ENCODE measurements at regions not wholly inside any gene's neighbourhood (a gene's known extent, or its start where the extent isn't known, plus 50 kb on each side); places are given as distances from the start of the nearest gene placed in this dataset.

GRCh38 chr16:79806757-79807156, 206.2 kb upstream of the MAF start:
- ChIA-PET CTCF (no interaction called here), POLR2A (no interaction called here)
- DNase-seq (ENCODE audit: low read depth, low spot score): no peak
- H3K4me3 ChIP-seq (ENCODE audit: low read depth, low read length): no peak overlapping the region
- TF ChIP-seq CTCF (IDR thresholded peaks at IDR 0.05; ENCODE audit: insufficient read depth, low read length, missing control alignments): no peak

- H3K4me3 ChIP-seq (ENCODE audit: low read depth, low read length): no peak overlapping the region
- CTCF ChIA-PET: no interaction called here
- no peak for DNase-seq (ENCODE audit: low read depth, low spot score)
- POLR2A ChIA-PET: no interaction called here
- no peak for TF ChIP-seq CTCF (IDR thresholded peaks at IDR 0.05; ENCODE audit: insufficient read depth, low read length, missing control alignments)
These were observed 205.1 kb upstream of the MAF start for GRCh38 chr16:79805621-79806020.

- ChIA-PET CTCF (no interaction called here), POLR2A (no interaction called here)
- no peak overlapping the region for H3K4me3 ChIP-seq (ENCODE audit: low read depth, low read length)
- no peak for DNase-seq (ENCODE audit: low read depth, low spot score)
- no peak for TF ChIP-seq CTCF (IDR thresholded peaks at IDR 0.05; ENCODE audit: insufficient read depth, low read length, missing control alignments)
These were observed 201.1 kb upstream of the MAF start for GRCh38 chr16:79801646-79802045.

GRCh38 chr16:79800016-79800608, 199.6 kb upstream of the MAF start:
- ChIA-PET POLR2A (no interaction called here), CTCF (no interaction called here)
- no peak for TF ChIP-seq CTCF (IDR thresholded peaks at IDR 0.05; ENCODE audit: insufficient read depth, low read length, missing control alignments)
- no peak overlapping the region for H3K4me3 ChIP-seq (ENCODE audit: low read depth, low read length)
- no peak for DNase-seq (ENCODE audit: low read depth, low spot score)

GRCh38 chr16:79798416-79799053, 198.0 kb upstream of the MAF start:
- ChIA-PET CTCF (no interaction called here), POLR2A (no interaction called here)
- no peak for DNase-seq (ENCODE audit: low read depth, low spot score)
- H3K4me3 ChIP-seq (ENCODE audit: low read depth, low read length): no peak overlapping the region
- TF ChIP-seq CTCF (IDR thresholded peaks at IDR 0.05; ENCODE audit: insufficient read depth, low read length, missing control alignments): no peak

GRCh38 chr16:79797486-79797885, 196.9 kb upstream of the MAF start:
- no peak overlapping the region for H3K4me3 ChIP-seq (ENCODE audit: low read depth, low read length)
- POLR2A ChIA-PET: no interaction called here
- no peak for TF ChIP-seq CTCF (IDR thresholded peaks at IDR 0.05; ENCODE audit: insufficient read depth, low read length, missing control alignments)
- no peak for DNase-seq (ENCODE audit: low read depth, low spot score)
- CTCF ChIA-PET: no interaction called here

All from AG04449 (cell line).